KMS-11 (cell line): ENCODE measurements at regions not wholly inside any gene's neighbourhood (a gene's known extent, or its start where the extent isn't known, plus 50 kb on each side); places are given as distances from the start of the nearest gene placed in this dataset.
A peak's percentile ranks its signal among the peaks of the same experiment; 100 is the strongest.

Experiments used
- H2AFZ ChIP-seq: fragments of 200-600 bp; sonication (generic); 2 replicates; pipeline ENCODE4 v1.6.1; 2016; ENCODE audit warnings: antibody characterized with exemption, mixed run types, low read depth
- H3K27ac ChIP-seq: fragments of 200-600 bp; sonication (generic); 2 replicates; pipeline ENCODE4 v1.6.1; 2016; ENCODE audit warnings: mild to moderate bottlenecking, mixed run types
- H3K27me3 ChIP-seq: fragments of 200-600 bp; sonication (generic); 2 replicates; pipeline ENCODE4 v1.6.1; 2017; ENCODE audit warnings: mild to moderate bottlenecking, low read depth, mixed run types, moderate library complexity; ENCODE audit not compliant: insufficient read depth
- H3K36me3 ChIP-seq: fragments of 200-600 bp; sonication (generic); 2 replicates; pipeline ENCODE4 v1.6.1; 2017; ENCODE audit warnings: mild to moderate bottlenecking, mixed run types; ENCODE audit not compliant: insufficient read depth
- H3K4me1 ChIP-seq: fragments of 200-600 bp; sonication (generic); 2 replicates; pipeline ENCODE4 v1.6.1; 2016; ENCODE audit warnings: mild to moderate bottlenecking, low read depth, mixed run types; ENCODE audit not compliant: poor library complexity, severe bottlenecking
- H3K4me2 ChIP-seq: fragments of 200-600 bp; sonication (generic); 2 replicates; pipeline ENCODE4 v1.7.0; 2016; ENCODE audit warnings: mild to moderate bottlenecking, mixed run types
- H3K4me3 ChIP-seq: fragments of 200-600 bp; sonication (generic); IDR thresholded peaks from 2 replicates; pipeline ENCODE4 v1.6.1; 2017; ENCODE audit warnings: low read depth, low read length, mixed read lengths; ENCODE audit not compliant: insufficient read depth
- H3K79me2 ChIP-seq: fragments of 200-600 bp; sonication (generic); 2 replicates; pipeline ENCODE4 v1.6.1; 2016; ENCODE audit warnings: low read depth, mixed run types; ENCODE audit not compliant: insufficient read depth
- H3K9ac ChIP-seq: fragments of 200-600 bp; sonication (generic); 2 replicates; pipeline ENCODE4 v1.6.1; 2016; ENCODE audit warnings: mild to moderate bottlenecking, mixed run types
- H4K20me1 ChIP-seq: fragments of 200-600 bp; sonication (generic); 2 replicates; pipeline ENCODE4 v1.6.1; 2016; ENCODE audit warnings: mild to moderate bottlenecking, mixed run types; ENCODE audit not compliant: insufficient read depth
- TF ChIP-seq, protein P1 (sequence below): fragments of 200-600 bp; sonication (generic); conservative IDR thresholded peaks from 2 replicates; pipeline ENCODE4 v1.6.1; 2017; ENCODE audit warnings: low read depth, mild to moderate bottlenecking, antibody characterized with exemption, low read length, moderate library complexity, mixed read lengths

- Histone ChIP-seq H3K27me3 (no peaks in the 10 kb centered on the region), H3K36me3 (no peaks in the 10 kb centered on the region), H3K4me3 (no peak overlapping the region), H3K9ac (no peak overlapping the region), H3K4me1 (peaks cover 42% of the 10 kb centered on the region), H3K79me2 (no peaks in the 10 kb centered on the region), H3K27ac (no peak overlapping the region), H3K4me2 (no peak overlapping the region), H4K20me1 (no peaks in the 10 kb centered on the region), H2AFZ (no peak overlapping the region)
- TF ChIP-seq, protein P1, sequence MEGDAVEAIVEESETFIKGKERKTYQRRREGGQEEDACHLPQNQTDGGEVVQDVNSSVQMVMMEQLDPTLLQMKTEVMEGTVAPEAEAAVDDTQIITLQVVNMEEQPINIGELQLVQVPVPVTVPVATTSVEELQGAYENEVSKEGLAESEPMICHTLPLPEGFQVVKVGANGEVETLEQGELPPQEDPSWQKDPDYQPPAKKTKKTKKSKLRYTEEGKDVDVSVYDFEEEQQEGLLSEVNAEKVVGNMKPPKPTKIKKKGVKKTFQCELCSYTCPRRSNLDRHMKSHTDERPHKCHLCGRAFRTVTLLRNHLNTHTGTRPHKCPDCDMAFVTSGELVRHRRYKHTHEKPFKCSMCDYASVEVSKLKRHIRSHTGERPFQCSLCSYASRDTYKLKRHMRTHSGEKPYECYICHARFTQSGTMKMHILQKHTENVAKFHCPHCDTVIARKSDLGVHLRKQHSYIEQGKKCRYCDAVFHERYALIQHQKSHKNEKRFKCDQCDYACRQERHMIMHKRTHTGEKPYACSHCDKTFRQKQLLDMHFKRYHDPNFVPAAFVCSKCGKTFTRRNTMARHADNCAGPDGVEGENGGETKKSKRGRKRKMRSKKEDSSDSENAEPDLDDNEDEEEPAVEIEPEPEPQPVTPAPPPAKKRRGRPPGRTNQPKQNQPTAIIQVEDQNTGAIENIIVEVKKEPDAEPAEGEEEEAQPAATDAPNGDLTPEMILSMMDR, result no peak
Measured at GRCh38 chr11:127075758-127076157, 75.2 kb upstream of the KIRREL3 start.

DNA sequence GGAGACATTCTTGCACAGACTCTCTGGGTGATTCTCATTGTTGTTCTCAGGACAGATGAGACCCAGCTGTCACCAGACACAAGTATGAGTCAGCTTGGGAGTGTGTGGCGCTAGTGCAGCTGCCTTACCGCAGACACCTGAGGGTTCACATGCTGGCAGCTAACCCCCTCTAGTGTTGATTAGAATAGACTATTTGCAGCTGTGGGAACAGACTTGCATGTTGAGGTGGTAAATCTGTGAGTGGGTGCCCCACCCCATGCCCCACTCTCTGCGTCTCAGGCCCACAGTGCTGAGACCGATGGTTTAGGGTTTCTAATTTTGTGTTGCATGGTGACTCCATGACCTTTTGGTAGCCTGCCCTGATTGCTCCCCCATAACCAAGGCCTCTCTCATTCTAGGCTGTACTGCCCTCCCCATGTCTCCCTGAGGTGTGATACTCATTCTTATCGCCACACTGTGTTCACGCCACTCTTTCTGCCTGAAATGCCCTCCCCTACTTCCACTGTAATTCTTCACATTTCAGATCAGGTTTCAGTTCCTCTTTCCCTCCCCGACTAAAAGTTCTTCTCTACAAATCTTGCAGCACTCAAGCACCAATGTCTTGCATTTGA lies 73.7 kb upstream of the KIRREL3 start:
- H3K4me1 ChIP-seq, result peaks cover 42% of the 10 kb centered on the region
- peak overlapping the region; percentile 27; the same call in 1 of the 2 replicates for H3K9ac ChIP-seq
- H2AFZ ChIP-seq, result peak overlapping the region; percentile 59; the same call in 1 of the 2 replicates
- TF ChIP-seq, protein P1, result peak; percentile 63
- peak overlapping the region; percentile 71 for H3K27ac ChIP-seq
- H4K20me1 ChIP-seq, result no peaks in the 10 kb centered on the region
- peak overlapping the region; percentile 77 for H3K4me2 ChIP-seq
- H3K36me3 ChIP-seq, result no peaks in the 10 kb centered on the region
- no peak overlapping the region for H3K4me3 ChIP-seq
- H3K27me3 ChIP-seq, result no peaks in the 10 kb centered on the region
- no peaks in the 10 kb centered on the region for H3K79me2 ChIP-seq

- peak overlapping the region; percentile 71 for H3K27ac ChIP-seq
Measured at GRCh38 chr11:127073621-127074020, 73.1 kb upstream of the KIRREL3 start.

DNA sequence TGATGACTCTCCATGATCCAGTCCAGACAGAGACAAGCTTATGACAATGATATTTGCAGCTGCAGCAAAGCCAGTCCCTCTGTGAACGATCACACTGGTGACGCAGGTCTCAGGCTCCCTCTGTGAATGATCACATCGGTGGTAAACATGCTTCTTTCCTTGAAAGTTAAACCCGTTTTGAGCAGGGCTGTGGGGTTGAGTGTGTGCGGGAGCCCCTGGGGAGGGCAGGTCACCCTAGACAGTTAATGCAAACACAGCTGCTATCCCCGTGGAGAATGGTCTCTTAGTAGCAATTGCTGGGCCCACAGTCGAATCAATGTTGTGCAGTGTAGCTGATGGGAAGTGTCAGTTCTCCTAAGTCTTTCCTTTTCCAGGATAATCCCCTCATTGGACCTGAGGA lies 71.0 kb upstream of the KIRREL3 start:
- TF ChIP-seq, protein P1, result no peak
- Histone ChIP-seq H3K36me3 (no peaks in the 10 kb centered on the region), H3K27me3 (no peaks in the 10 kb centered on the region), H3K27ac (no peak overlapping the region), H3K79me2 (no peaks in the 10 kb centered on the region), H2AFZ (no peak overlapping the region), H3K4me3 (no peak overlapping the region), H3K4me2 (no peak overlapping the region), H4K20me1 (no peaks in the 10 kb centered on the region), H3K9ac (no peak overlapping the region), H3K4me1 (peaks cover 42% of the 10 kb centered on the region)

More at GRCh38 chr11:127073621-127074020, 73.1 kb upstream of the KIRREL3 start:
- H2AFZ ChIP-seq, result no peak overlapping the region; the same call in 1 of the 2 replicates
- H3K4me2 ChIP-seq, result peak overlapping the region; percentile 77
- H3K4me3 ChIP-seq, result no peak overlapping the region
- H3K4me1 ChIP-seq, result peaks cover 42% of the 10 kb centered on the region
- H3K27me3 ChIP-seq, result no peaks in the 10 kb centered on the region
- H4K20me1 ChIP-seq, result no peaks in the 10 kb centered on the region
- no peaks in the 10 kb centered on the region for H3K36me3 ChIP-seq
- peak overlapping the region; percentile 22; the same call in 1 of the 2 replicates for H3K9ac ChIP-seq
- no peaks in the 10 kb centered on the region for H3K79me2 ChIP-seq
- TF ChIP-seq, protein P1, result no peak
